ENCODE measurements at regions not wholly inside any gene's neighbourhood (a gene's known extent, or its start where the extent isn't known, plus 50 kb on each side); places are given as distances from the start of the nearest gene placed in this dataset.

DNA sequence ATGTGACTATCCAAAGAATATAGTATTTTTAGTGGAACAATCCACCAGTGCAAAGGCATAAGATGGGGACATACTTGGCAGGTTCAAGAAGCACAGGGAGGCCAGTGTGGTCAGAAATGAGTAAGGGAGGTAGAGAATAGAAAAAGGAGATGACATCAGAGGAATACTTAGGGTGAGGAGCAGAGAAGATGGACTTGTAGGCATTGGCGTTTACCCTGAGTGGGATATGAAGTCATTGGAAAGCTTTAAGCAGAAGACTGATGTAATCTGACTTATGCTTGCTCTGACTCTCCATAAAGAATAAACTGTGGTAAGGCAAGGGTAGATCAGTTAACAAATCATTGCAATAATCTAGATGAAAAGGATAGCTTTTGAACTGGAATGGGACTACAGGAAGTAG lies 228.7 kb downstream of the GJA1 start:
- WGBS (ENCODE audit: low lambda C conversion rate): 16% methylated on average over 1 of the region's 1 CpG
- no peak overlapping the region for H2AFZ ChIP-seq (ENCODE audit: low read length)
- no peak overlapping the region for H3K9ac ChIP-seq (ENCODE audit: insufficient read depth, low read depth, low read length)
- no peaks in the 10 kb centered on the region for H4K20me1 ChIP-seq (ENCODE audit: insufficient read depth, low read length)
- BruUV-seq (replicated peaks): no TSS peak
- intact Hi-C loops (cut with micrococcal nuclease; ENCODE audit: unreplicated experiment): no loop called here
- H3K27me3 ChIP-seq (ENCODE audit: control insufficient read depth in 1 of 2, insufficient read depth in 2 of 2, low read length in 2 of 2): no peaks in the 10 kb centered on the region
- H3K4me1 ChIP-seq (ENCODE audit: insufficient read depth, low read length): no peaks in the 10 kb centered on the region
- H3K79me2 ChIP-seq (ENCODE audit: insufficient read depth, low read length): no peaks in the 10 kb centered on the region
- DNase-seq (ENCODE audit: low spot score) (no peak), FAIRE-seq (no peak), ATAC-seq (no peak)
- no peak overlapping the region for H3K27ac ChIP-seq (ENCODE audit: extremely low read length, insufficient read depth, low read length)
- TF ChIP-seq, protein P1, sequence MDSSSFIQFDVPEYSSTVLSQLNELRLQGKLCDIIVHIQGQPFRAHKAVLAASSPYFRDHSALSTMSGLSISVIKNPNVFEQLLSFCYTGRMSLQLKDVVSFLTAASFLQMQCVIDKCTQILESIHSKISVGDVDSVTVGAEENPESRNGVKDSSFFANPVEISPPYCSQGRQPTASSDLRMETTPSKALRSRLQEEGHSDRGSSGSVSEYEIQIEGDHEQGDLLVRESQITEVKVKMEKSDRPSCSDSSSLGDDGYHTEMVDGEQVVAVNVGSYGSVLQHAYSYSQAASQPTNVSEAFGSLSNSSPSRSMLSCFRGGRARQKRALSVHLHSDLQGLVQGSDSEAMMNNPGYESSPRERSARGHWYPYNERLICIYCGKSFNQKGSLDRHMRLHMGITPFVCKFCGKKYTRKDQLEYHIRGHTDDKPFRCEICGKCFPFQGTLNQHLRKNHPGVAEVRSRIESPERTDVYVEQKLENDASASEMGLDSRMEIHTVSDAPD (CRISPR knock-in tag; IDR thresholded peaks at IDR 0.05): no peak
- no peaks in the 10 kb centered on the region for H3K36me3 ChIP-seq (replicated peaks in 1 of 2; ENCODE audit: control insufficient read depth in 1 of 2, insufficient read depth in 2 of 2, low read length in 2 of 2)
- ChIA-PET POLR2A (no interaction called here), CTCF (ENCODE audit: low intra/inter-chr PET ratio, low total read pairs) (no interaction called here)
- H3K4me2 ChIP-seq (ENCODE audit: low read depth, low read length): no peak overlapping the region
- no peaks in the 10 kb centered on the region for H3K9me3 ChIP-seq (ENCODE audit: low read length)
- in situ Hi-C loops (cut with HindIII; ENCODE audit: extremely low pct_ligation_motif_present, low pct_unique_long_range_greater_than_20kb): no loop called here
- H3K4me3 ChIP-seq (replicated peaks in 1 of 3; ENCODE audit: insufficient read depth in 1 of 3, low read depth in 2 of 3, low read length in 3 of 3): no peak overlapping the region

DNA sequence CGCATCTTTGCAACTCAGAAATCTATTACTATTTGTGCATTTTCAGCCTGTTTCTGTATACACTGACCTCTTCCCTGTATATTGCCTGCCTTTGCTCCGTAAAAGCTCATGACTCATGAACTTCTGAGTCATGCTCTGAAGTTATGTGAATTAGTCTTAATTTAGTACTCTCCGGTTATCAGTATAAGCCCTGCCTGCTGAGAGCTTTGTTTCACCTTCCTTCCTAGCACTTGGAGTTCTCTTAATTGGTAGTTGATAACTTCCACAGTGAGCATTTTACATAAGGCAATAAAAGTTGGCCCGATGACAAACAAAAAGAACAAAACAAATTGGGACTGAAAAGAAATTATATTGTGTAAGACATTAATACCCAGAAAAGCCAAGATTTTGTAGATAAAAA lies 231.4 kb downstream of the GJA1 start:
- Histone ChIP-seq H2AFZ (ENCODE audit: low read length) (no peak overlapping the region), H4K20me1 (ENCODE audit: insufficient read depth, low read length) (no peaks in the 10 kb centered on the region), H3K36me3 (replicated peaks in 1 of 2; ENCODE audit: control insufficient read depth in 1 of 2, insufficient read depth in 2 of 2, low read length in 2 of 2) (no peaks in the 10 kb centered on the region), H3K4me2 (ENCODE audit: low read depth, low read length) (no peak overlapping the region), H3K9me3 (ENCODE audit: low read length) (no peaks in the 10 kb centered on the region), H3K79me2 (ENCODE audit: insufficient read depth, low read length) (no peaks in the 10 kb centered on the region), H3K27ac (ENCODE audit: extremely low read length, insufficient read depth, low read length) (no peak overlapping the region), H3K9ac (ENCODE audit: insufficient read depth, low read depth, low read length) (no peak overlapping the region), H3K4me3 (replicated peaks in 1 of 3; ENCODE audit: insufficient read depth in 1 of 3, low read depth in 2 of 3, low read length in 3 of 3) (no peak overlapping the region), H3K27me3 (ENCODE audit: control insufficient read depth in 1 of 2, insufficient read depth in 2 of 2, low read length in 2 of 2) (no peaks in the 10 kb centered on the region), H3K4me1 (ENCODE audit: insufficient read depth, low read length) (no peaks in the 10 kb centered on the region)
- ChIA-PET CTCF (ENCODE audit: low intra/inter-chr PET ratio, low total read pairs) (no interaction called here), POLR2A (no interaction called here)
- intact Hi-C loops (cut with micrococcal nuclease; ENCODE audit: unreplicated experiment): no loop called here
- BruUV-seq (replicated peaks): no TSS peak
- WGBS (ENCODE audit: low lambda C conversion rate): 36% methylated on average over 4 of the region's 4 CpGs
- FAIRE-seq: no peak
- in situ Hi-C loops (cut with HindIII; ENCODE audit: extremely low pct_ligation_motif_present, low pct_unique_long_range_greater_than_20kb): no loop called here
- ATAC-seq: no peak
- DNase-seq (ENCODE audit: low spot score): no peak
- TF ChIP-seq ZNF207 (IDR thresholded peaks at IDR 0.05; ENCODE audit: borderline replicate concordance): no peak
- TF ChIP-seq, protein P2, sequence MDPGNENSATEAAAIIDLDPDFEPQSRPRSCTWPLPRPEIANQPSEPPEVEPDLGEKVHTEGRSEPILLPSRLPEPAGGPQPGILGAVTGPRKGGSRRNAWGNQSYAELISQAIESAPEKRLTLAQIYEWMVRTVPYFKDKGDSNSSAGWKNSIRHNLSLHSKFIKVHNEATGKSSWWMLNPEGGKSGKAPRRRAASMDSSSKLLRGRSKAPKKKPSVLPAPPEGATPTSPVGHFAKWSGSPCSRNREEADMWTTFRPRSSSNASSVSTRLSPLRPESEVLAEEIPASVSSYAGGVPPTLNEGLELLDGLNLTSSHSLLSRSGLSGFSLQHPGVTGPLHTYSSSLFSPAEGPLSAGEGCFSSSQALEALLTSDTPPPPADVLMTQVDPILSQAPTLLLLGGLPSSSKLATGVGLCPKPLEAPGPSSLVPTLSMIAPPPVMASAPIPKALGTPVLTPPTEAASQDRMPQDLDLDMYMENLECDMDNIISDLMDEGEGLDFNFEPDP (CRISPR knock-in tag; conservative IDR thresholded peaks at IDR 0.05): no peak
- TF ChIP-seq, protein P3, sequence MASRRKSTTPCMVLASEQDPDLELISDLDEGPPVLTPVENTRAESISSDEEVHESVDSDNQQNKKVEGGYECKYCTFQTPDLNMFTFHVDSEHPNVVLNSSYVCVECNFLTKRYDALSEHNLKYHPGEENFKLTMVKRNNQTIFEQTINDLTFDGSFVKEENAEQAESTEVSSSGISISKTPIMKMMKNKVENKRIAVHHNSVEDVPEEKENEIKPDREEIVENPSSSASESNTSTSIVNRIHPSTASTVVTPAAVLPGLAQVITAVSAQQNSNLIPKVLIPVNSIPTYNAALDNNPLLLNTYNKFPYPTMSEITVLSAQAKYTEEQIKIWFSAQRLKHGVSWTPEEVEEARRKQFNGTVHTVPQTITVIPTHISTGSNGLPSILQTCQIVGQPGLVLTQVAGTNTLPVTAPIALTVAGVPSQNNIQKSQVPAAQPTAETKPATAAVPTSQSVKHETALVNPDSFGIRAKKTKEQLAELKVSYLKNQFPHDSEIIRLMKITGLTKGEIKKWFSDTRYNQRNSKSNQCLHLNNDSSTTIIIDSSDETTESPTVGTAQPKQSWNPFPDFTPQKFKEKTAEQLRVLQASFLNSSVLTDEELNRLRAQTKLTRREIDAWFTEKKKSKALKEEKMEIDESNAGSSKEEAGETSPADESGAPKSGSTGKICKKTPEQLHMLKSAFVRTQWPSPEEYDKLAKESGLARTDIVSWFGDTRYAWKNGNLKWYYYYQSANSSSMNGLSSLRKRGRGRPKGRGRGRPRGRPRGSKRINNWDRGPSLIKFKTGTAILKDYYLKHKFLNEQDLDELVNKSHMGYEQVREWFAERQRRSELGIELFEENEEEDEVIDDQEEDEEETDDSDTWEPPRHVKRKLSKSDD (CRISPR knock-in tag; IDR thresholded peaks at IDR 0.05; ENCODE audit: low read depth): no peak
- TF ChIP-seq EZH2 (conservative IDR thresholded peaks at IDR 0.05; ENCODE audit: low read depth, low read length): no peak
- TF ChIP-seq, protein P4, sequence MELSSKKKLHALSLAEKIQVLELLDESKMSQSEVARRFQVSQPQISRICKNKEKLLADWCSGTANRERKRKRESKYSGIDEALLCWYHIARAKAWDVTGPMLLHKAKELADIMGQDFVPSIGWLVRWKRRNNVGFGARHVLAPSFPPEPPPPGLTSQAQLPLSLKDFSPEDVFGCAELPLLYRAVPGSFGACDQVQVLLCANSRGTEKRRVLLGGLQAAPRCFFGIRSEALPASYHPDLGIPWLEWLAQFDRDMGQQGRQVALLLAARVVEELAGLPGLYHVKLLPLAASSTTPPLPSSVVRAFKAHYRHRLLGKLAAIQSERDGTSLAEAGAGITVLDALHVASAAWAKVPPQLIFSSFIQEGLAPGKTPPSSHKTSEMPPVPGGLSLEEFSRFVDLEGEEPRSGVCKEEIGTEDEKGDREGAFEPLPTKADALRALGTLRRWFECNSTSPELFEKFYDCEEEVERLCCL (CRISPR knock-in tag; IDR thresholded peaks at IDR 0.05; ENCODE audit: borderline replicate concordance): no peak
- no peak for TF ChIP-seq ZNF335 (CRISPR knock-in tag; IDR thresholded peaks at IDR 0.05)
- TF ChIP-seq HMG20A (CRISPR knock-in tag; IDR thresholded peaks at IDR 0.05; ENCODE audit: borderline replicate concordance): no peak
- TF ChIP-seq HMGA1 (CRISPR knock-in tag; conservative IDR thresholded peaks at IDR 0.05): no peak
- no peak for TF ChIP-seq SKI (IDR thresholded peaks at IDR 0.05; ENCODE audit: partially characterized antibody)
- TF ChIP-seq ZNF615 (CRISPR knock-in tag; IDR thresholded peaks at IDR 0.05; ENCODE audit: borderline replicate concordance): no peak
- TF ChIP-seq, protein P5, sequence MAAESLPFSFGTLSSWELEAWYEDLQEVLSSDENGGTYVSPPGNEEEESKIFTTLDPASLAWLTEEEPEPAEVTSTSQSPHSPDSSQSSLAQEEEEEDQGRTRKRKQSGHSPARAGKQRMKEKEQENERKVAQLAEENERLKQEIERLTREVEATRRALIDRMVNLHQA (CRISPR knock-in tag; IDR thresholded peaks at IDR 0.05): no peak
- TF ChIP-seq ZNF446 (CRISPR knock-in tag; IDR thresholded peaks at IDR 0.05): no peak
